ENCODE measurements at regions not wholly inside any gene's neighbourhood (a gene's known extent, or its start where the extent isn't known, plus 50 kb on each side); places are given as distances from the start of the nearest gene placed in this dataset.
A peak's percentile ranks its signal among the peaks of the same experiment; 100 is the strongest.

- peak; percentile 64 for TF ChIP-seq CTCF (conservative IDR thresholded peaks at IDR 0.05)
- no peak overlapping the region for H3K27ac ChIP-seq
Observed at GRCh38 chr21:38170704-38171682, 85.8 kb upstream of the KCNJ15 start.

GRCh38 chr21:38171723-38172344 lies 85.0 kb upstream of the KCNJ15 start:
- TF ChIP-seq CTCF (conservative IDR thresholded peaks at IDR 0.05), result peak; percentile 65
- H3K27ac ChIP-seq, result no peak overlapping the region

GRCh38 chr21:38173276-38174035 lies 83.3 kb upstream of the KCNJ15 start:
- no peak overlapping the region for H3K27ac ChIP-seq
- no peak for TF ChIP-seq CTCF (conservative IDR thresholded peaks at IDR 0.05)

- no peak for TF ChIP-seq CTCF (conservative IDR thresholded peaks at IDR 0.05)
- no peak overlapping the region for H3K27ac ChIP-seq
Observed at GRCh38 chr21:38175306-38175705, 81.5 kb upstream of the KCNJ15 start.

GRCh38 chr21:38177919-38178652 lies 78.7 kb upstream of the KCNJ15 start:
- no peak for TF ChIP-seq CTCF (conservative IDR thresholded peaks at IDR 0.05)
- no peak overlapping the region for H3K27ac ChIP-seq

- no peak overlapping the region for H3K27ac ChIP-seq
- TF ChIP-seq CTCF (conservative IDR thresholded peaks at IDR 0.05), result no peak
Observed at GRCh38 chr21:38178653-38179470, 77.9 kb upstream of the KCNJ15 start.
